ENCODE measurements at regions not wholly inside any gene's neighbourhood (a gene's known extent, or its start where the extent isn't known, plus 50 kb on each side); places are given as distances from the start of the nearest gene placed in this dataset.

DNA sequence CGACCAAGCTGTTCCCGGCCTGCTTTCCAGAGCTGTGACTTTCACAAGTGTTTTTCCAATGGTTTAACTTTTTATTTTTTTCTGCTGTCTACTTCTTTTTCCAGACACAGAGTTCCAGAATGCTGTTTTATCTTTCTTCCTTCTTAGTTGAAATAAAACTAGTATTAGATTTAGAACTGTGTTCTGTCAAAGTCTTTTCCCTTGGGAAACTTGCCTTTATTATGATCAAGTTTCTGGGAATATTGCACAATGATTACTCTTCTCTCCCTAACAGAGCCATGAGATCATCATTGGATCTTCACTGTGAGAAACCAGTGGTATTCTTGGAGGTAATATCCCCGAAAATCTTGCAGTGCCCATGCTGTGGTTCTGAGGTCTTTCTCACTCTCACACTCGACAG lies 104.9 kb upstream of the KCND2 start:
- Histone ChIP-seq H3K4me3 (ENCODE audit: control extremely low read depth in 1 of 5, extremely low read depth in 1 of 5, insufficient read depth in 1 of 5, low read depth in 2 of 5, low read length in 4 of 5) (no peak overlapping the region), H3K9ac (ENCODE audit: low read length) (no peak overlapping the region), H3K27me3 (replicated peaks in 1 of 4; ENCODE audit: control extremely low read depth in 1 of 4, control insufficient read depth in 3 of 4, insufficient read depth in 4 of 4, low read length in 3 of 4) (no peaks in the 10 kb centered on the region), H3K4me1 (ENCODE audit: control insufficient read depth in 2 of 2, insufficient read depth in 2 of 2, low read length in 2 of 2) (no peaks in the 10 kb centered on the region), H4K20me1 (ENCODE audit: control insufficient read depth, insufficient read depth, low read length, poor library complexity, severe bottlenecking) (no peaks in the 10 kb centered on the region), H2AFZ (ENCODE audit: insufficient read depth, low read depth, low read length, poor library complexity, severe bottlenecking) (no peak overlapping the region), H3K4me2 (replicated peaks; ENCODE audit: low read depth, low read length, poor library complexity, severe bottlenecking) (no peak overlapping the region), H3K79me2 (ENCODE audit: control insufficient read depth, insufficient read depth, low read length) (no peaks in the 10 kb centered on the region), H3K36me3 (replicated peaks in 1 of 2; ENCODE audit: control extremely low read depth in 1 of 2, control insufficient read depth in 1 of 2, extremely low read depth in 1 of 2, insufficient read depth in 2 of 2, low read length in 1 of 2) (no peaks in the 10 kb centered on the region), H3K9me3 (ENCODE audit: control extremely low read depth in 1 of 3, control insufficient read depth in 2 of 3, insufficient read depth in 1 of 3, low read length in 2 of 3) (peaks cover 0 to 7% (median 0%) of the 10 kb centered on the region in 3 donors), H3K27ac (ENCODE audit: low read length in 2 of 2) (no peak overlapping the region)
- intact Hi-C loops (cut with micrococcal nuclease), result no loop called here
- TF ChIP-seq, protein P1, sequence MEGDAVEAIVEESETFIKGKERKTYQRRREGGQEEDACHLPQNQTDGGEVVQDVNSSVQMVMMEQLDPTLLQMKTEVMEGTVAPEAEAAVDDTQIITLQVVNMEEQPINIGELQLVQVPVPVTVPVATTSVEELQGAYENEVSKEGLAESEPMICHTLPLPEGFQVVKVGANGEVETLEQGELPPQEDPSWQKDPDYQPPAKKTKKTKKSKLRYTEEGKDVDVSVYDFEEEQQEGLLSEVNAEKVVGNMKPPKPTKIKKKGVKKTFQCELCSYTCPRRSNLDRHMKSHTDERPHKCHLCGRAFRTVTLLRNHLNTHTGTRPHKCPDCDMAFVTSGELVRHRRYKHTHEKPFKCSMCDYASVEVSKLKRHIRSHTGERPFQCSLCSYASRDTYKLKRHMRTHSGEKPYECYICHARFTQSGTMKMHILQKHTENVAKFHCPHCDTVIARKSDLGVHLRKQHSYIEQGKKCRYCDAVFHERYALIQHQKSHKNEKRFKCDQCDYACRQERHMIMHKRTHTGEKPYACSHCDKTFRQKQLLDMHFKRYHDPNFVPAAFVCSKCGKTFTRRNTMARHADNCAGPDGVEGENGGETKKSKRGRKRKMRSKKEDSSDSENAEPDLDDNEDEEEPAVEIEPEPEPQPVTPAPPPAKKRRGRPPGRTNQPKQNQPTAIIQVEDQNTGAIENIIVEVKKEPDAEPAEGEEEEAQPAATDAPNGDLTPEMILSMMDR (IDR thresholded peaks at IDR 0.05), result no peak
- no peak for TF ChIP-seq EZH2 (IDR thresholded peaks at IDR 0.05; ENCODE audit: borderline replicate concordance, insufficient read depth, low read depth, low read length, poor library complexity, severe bottlenecking)
- Mint-ChIP-seq H3K27ac (no peak overlapping the region), H3K27me3 (no peaks in the 10 kb centered on the region), H3K4me3 (no peak overlapping the region), H3K9me3 (ENCODE audit: insufficient read depth) (peaks cover 1% of the 10 kb centered on the region), H3K4me1 (no peaks in the 10 kb centered on the region)
- ChIA-PET POLR2A (no interaction called here), CTCF (no interaction called here)
- ATAC-seq (ENCODE audit: low read depth) (no peak), DNase-seq (no peak)
- 71% methylated on average over 1 of the region's 4 CpGs for WGBS (ENCODE audit: insufficient coverage)

DNA sequence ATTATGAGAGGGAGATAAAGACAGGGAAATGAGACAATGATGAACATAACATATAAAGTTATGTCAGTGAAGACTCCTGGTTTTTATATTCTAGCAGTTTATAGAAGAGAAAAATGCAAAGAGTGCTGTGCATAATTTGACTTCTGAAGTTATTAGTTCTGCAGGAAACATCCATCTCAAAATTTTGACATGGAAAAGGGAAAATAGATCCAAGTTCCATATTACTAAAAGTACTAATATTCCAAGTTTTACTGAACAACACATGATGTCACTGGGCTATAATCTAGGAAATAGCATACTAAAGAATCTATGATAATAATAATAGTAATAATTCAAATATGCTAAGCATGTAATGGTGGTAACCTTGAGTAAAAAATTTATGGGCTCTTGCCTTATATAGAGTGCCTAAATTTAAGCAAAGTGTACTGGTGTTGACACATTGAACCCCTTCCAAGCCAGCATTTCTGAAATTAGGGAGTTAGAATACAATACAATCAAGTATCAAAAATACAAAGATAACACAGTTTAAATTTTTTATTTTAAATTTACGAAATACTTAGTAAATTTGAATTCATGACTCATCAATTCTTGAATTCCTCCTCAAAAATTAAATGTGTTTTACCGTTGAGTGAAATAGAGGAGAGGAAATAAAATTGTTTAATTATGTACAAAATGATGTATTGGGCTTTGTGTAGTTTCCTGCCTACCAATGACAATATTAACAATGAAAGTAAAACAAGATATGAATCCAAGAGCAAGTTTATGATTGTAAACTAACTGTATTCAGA lies 102.8 kb upstream of the KCND2 start:
- Histone ChIP-seq H3K27me3 (replicated peaks in 1 of 4; ENCODE audit: control extremely low read depth in 1 of 4, control insufficient read depth in 3 of 4, insufficient read depth in 4 of 4, low read length in 3 of 4) (no peaks in the 10 kb centered on the region), H3K79me2 (ENCODE audit: control insufficient read depth, insufficient read depth, low read length) (no peaks in the 10 kb centered on the region), H2AFZ (ENCODE audit: insufficient read depth, low read depth, low read length, poor library complexity, severe bottlenecking) (no peak overlapping the region), H3K36me3 (replicated peaks in 1 of 2; ENCODE audit: control extremely low read depth in 1 of 2, control insufficient read depth in 1 of 2, extremely low read depth in 1 of 2, insufficient read depth in 2 of 2, low read length in 1 of 2) (no peaks in the 10 kb centered on the region), H3K4me2 (replicated peaks; ENCODE audit: low read depth, low read length, poor library complexity, severe bottlenecking) (no peak overlapping the region), H3K9me3 (ENCODE audit: control extremely low read depth in 1 of 3, control insufficient read depth in 2 of 3, insufficient read depth in 1 of 3, low read length in 2 of 3) (no peaks in the 10 kb centered on the region), H3K9ac (ENCODE audit: low read length) (no peak overlapping the region), H3K27ac (ENCODE audit: low read length in 2 of 2) (no peak overlapping the region), H4K20me1 (ENCODE audit: control insufficient read depth, insufficient read depth, low read length, poor library complexity, severe bottlenecking) (no peaks in the 10 kb centered on the region), H3K4me3 (ENCODE audit: control extremely low read depth in 1 of 5, extremely low read depth in 1 of 5, insufficient read depth in 1 of 5, low read depth in 2 of 5, low read length in 4 of 5) (no peak overlapping the region), H3K4me1 (ENCODE audit: control insufficient read depth in 2 of 2, insufficient read depth in 2 of 2, low read length in 2 of 2) (no peaks in the 10 kb centered on the region)
- Mint-ChIP-seq H3K4me3 (no peak overlapping the region), H3K4me1 (no peaks in the 10 kb centered on the region), H3K9me3 (ENCODE audit: insufficient read depth) (no peaks in the 10 kb centered on the region), H3K27me3 (no peaks in the 10 kb centered on the region), H3K27ac (no peak overlapping the region)
- no peak for ATAC-seq (ENCODE audit: low read depth)
- ChIA-PET POLR2A (no interaction called here), CTCF (no interaction called here)
- intact Hi-C loops (cut with micrococcal nuclease), result no loop called here
- no peak for DNase-seq
- TF ChIP-seq, protein P1 (IDR thresholded peaks at IDR 0.05), result no peak
- TF ChIP-seq EZH2 (IDR thresholded peaks at IDR 0.05; ENCODE audit: borderline replicate concordance, insufficient read depth, low read depth, low read length, poor library complexity, severe bottlenecking), result no peak
- no CpG with 5 or more reads among the region's 2 CpGs for WGBS (ENCODE audit: insufficient coverage)
